H9 (cell line): ENCODE measurements at regions not wholly inside any gene's neighbourhood (a gene's known extent, or its start where the extent isn't known, plus 50 kb on each side); places are given as distances from the start of the nearest gene placed in this dataset.

ENCODE experiments used
- DNase-seq: peaks from one replicate; pipeline ENCODE4 v3.0.0-alpha.2; 2017
- H2AFZ ChIP-seq: one replicate; pipeline ENCODE4 v1.6.1; 2013; ENCODE audit warnings: mild to moderate bottlenecking, low read length, control low read depth, moderate library complexity
- H2AK5ac ChIP-seq: 2 replicates; pipeline ENCODE4 v1.6.1; 2013; ENCODE audit warnings: low read length, control low read depth, mixed read lengths; ENCODE audit not compliant: insufficient read length
- H2BK120ac ChIP-seq: one replicate; pipeline ENCODE4 v1.6.1; 2013; ENCODE audit warnings: low read depth, mild to moderate bottlenecking, low read length, control low read depth, inconsistent platforms; ENCODE audit not compliant: poor library complexity, severe bottlenecking
- H2BK12ac ChIP-seq: 2 replicates; pipeline ENCODE4 v1.6.1; 2013; ENCODE audit warnings: low read length, control low read depth, mixed read lengths, low read depth; ENCODE audit not compliant: insufficient read length
- H2BK15ac ChIP-seq: 2 replicates; pipeline ENCODE4 v1.6.1; 2013; ENCODE audit warnings: low read depth, low read length, control low read depth
- H2BK20ac ChIP-seq: one replicate; pipeline ENCODE4 v1.6.1; 2013; ENCODE audit warnings: low read depth, mild to moderate bottlenecking, low read length, control low read depth, inconsistent platforms; ENCODE audit not compliant: poor library complexity, severe bottlenecking
- H2BK5ac ChIP-seq: 2 replicates; pipeline ENCODE4 v1.6.1; 2013; ENCODE audit warnings: low read length, control low read depth, mixed read lengths; ENCODE audit not compliant: insufficient read length
- H3K14ac ChIP-seq: 2 replicates; pipeline ENCODE4 v1.6.1; 2013; ENCODE audit warnings: low read length, control low read depth; ENCODE audit not compliant: insufficient read depth
- H3K18ac ChIP-seq: 2 replicates; pipeline ENCODE4 v1.6.1; 2013; ENCODE audit warnings: low read depth, mild to moderate bottlenecking, mixed read lengths, low read length, control low read depth; ENCODE audit not compliant: insufficient read length
- H3K23ac ChIP-seq: 2 replicates; pipeline ENCODE4 v1.6.1; 2013; ENCODE audit warnings: low read length, control low read depth, mixed read lengths, low read depth; ENCODE audit not compliant: insufficient read length
- H3K23me2 ChIP-seq: 2 replicates; pipeline ENCODE4 v1.6.1; 2013; ENCODE audit warnings: low read depth, mild to moderate bottlenecking, mixed read lengths, low read length, control low read depth; ENCODE audit not compliant: insufficient read length, poor library complexity, severe bottlenecking
- H3K27ac ChIP-seq: 2 replicates; pipeline ENCODE4 v1.5.1; 2013; ENCODE audit warnings: low read length, control low read depth, mixed read lengths, low read depth; ENCODE audit not compliant: insufficient read length
- H3K27me3 ChIP-seq: 2 replicates; pipeline ENCODE4 v1.6.1; 2013; ENCODE audit warnings: low read length, control low read depth, inconsistent platforms; ENCODE audit not compliant: insufficient read depth
- H3K4ac ChIP-seq: 2 replicates; pipeline ENCODE4 v1.6.1; 2013; ENCODE audit warnings: low read depth, mild to moderate bottlenecking, control low read depth, inconsistent platforms, low read length, moderate library complexity
- H3K4me1 ChIP-seq: 2 replicates; pipeline ENCODE4 v1.6.1; 2013; ENCODE audit warnings: low read length, control low read depth, inconsistent platforms; ENCODE audit not compliant: insufficient read depth
- H3K4me2 ChIP-seq: 2 replicates; pipeline ENCODE4 v1.6.1; 2013; ENCODE audit warnings: low read length, control low read depth, mixed read lengths; ENCODE audit not compliant: insufficient read length, insufficient read depth
- H3K56ac ChIP-seq: 2 replicates; pipeline ENCODE4 v1.6.1; 2013; ENCODE audit warnings: low read depth, mild to moderate bottlenecking, mixed read lengths, low read length, control low read depth; ENCODE audit not compliant: insufficient read length
- H3K79me1 ChIP-seq: 2 replicates; pipeline ENCODE4 v1.6.1; 2013; ENCODE audit warnings: low read depth, mild to moderate bottlenecking, moderate library complexity, low read length, control low read depth, inconsistent platforms; ENCODE audit not compliant: insufficient read depth, poor library complexity, severe bottlenecking
- H3K79me2 ChIP-seq: 2 replicates; pipeline ENCODE4 v1.6.1; 2013; ENCODE audit warnings: low read length, control low read depth, inconsistent platforms; ENCODE audit not compliant: insufficient read depth
- H3K9ac ChIP-seq: 2 replicates; pipeline ENCODE4 v1.6.1; 2013; ENCODE audit warnings: low read length, control low read depth, mixed read lengths; ENCODE audit not compliant: insufficient read length; ENCODE audit errors: extremely low read depth
- H3K9me3 ChIP-seq: one replicate; pipeline ENCODE4 v1.6.1; 2013; ENCODE audit warnings: low read depth, low read length, inconsistent platforms; ENCODE audit not compliant: control insufficient read depth
- H3T11ph ChIP-seq: one replicate; pipeline ENCODE4 v1.6.1; 2013; ENCODE audit warnings: mild to moderate bottlenecking, low read length, control low read depth, inconsistent platforms
- H4K20me1 ChIP-seq: one replicate; pipeline ENCODE4 v1.6.1; 2013; ENCODE audit not compliant: control insufficient read depth, insufficient read length, insufficient read depth
- H4K5ac ChIP-seq: 2 replicates; pipeline ENCODE4 v1.6.1; 2013; ENCODE audit warnings: low read depth, mild to moderate bottlenecking, mixed read lengths, low read length, control low read depth; ENCODE audit not compliant: insufficient read length
- H4K8ac ChIP-seq: replicated peaks from 2 replicates; pipeline ENCODE4 v1.6.1; 2013; ENCODE audit warnings: low read length, control low read depth, mixed read lengths, low read depth; ENCODE audit not compliant: insufficient read length
- H4K91ac ChIP-seq: 2 replicates; pipeline ENCODE4 v1.6.1; 2013; ENCODE audit warnings: low read depth, mild to moderate bottlenecking, moderate library complexity, mixed read lengths, low read length, control low read depth; ENCODE audit not compliant: insufficient read length
- H3K27ac Mint-ChIP-seq, 3 experiments: 2 replicates in 2 of 3; 3 replicates in 1 of 3; pipeline ENCODE4 v1.8.0; 2020 to 2021; ENCODE audit warnings: mixed read lengths in 3 of 3, mild to moderate bottlenecking in 1 of 3, moderate library complexity in 1 of 3
- H3K27me3 Mint-ChIP-seq: 2 replicates; pipeline ENCODE4 v1.8.0; 2021; ENCODE audit warnings: low read depth, mild to moderate bottlenecking, moderate library complexity, mixed read lengths
- H3K36me3 Mint-ChIP-seq, 3 experiments: 2 replicates in 2 of 3; 3 replicates in 1 of 3; pipeline ENCODE4 v1.8.0; 2020 to 2021; ENCODE audit warnings: low read depth in 3 of 3, mixed read lengths in 3 of 3; ENCODE audit not compliant: insufficient read depth in 1 of 3
- H3K4me1 Mint-ChIP-seq, 2 experiments: 2 replicates each; pipeline ENCODE4 v1.8.0; 2020; ENCODE audit warnings: mixed read lengths in 2 of 2
- H3K4me3 Mint-ChIP-seq, 2 experiments: 2 replicates in 1 of 2; 3 replicates in 1 of 2; pipeline ENCODE4 v1.8.0; 2020 to 2021; ENCODE audit warnings: mild to moderate bottlenecking in 2 of 2, mixed read lengths in 2 of 2, moderate library complexity in 1 of 2
- H3K9me3 Mint-ChIP-seq, 2 experiments: 2 replicates in 1 of 2; 3 replicates in 1 of 2; pipeline ENCODE4 v1.8.0; 2020; ENCODE audit warnings: mild to moderate bottlenecking in 2 of 2, mixed read lengths in 2 of 2, moderate library complexity in 1 of 2
- WGBS: extraction: QIAGEN DNeasy Blood & Tissue Kit; methylation state at CpG from one replicate; pipeline ENCODE4 v1.1.7; 2013; ENCODE audit warnings: missing lambda C conversion rate, low lambda C conversion rate, mixed read lengths; ENCODE audit not compliant: insufficient read length; ENCODE audit errors: extremely low coverage; 5-methylcytosine and 5-hydroxymethylcytosine counted together
- TF ChIP-seq, protein P1 (sequence below): fragments of 200-600 bp; sonication (generic); conservative IDR thresholded peaks from 3 replicates; pipeline ENCODE4 v1.8.0; 2021; ENCODE audit warnings: antibody characterized with exemption, mild to moderate bottlenecking

DNA sequence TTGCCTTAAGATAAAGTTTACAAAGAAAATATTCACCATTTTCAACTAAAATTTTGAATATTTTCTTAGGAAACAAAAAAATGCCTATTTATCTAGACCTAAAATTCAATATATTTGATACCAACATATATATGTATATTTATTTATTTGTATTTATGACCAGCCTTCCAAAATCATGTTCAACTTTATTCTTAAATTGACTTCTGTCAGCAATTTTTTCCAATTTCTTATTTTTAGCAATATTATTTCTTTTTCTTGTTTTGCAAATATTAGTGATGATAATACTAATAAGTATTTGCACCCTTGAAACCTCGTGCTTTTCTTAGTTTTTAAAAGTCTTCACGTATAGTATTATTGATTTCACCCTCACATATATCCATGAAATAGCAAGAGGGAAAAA is 68.2 kb upstream of the PHLPP1 start:
- Histone ChIP-seq H3K18ac (no peak overlapping the region), H3K79me1 (no peaks in the 10 kb centered on the region), H2BK20ac (no peak overlapping the region), H3K56ac (no peak overlapping the region), H3K9ac (no peak overlapping the region), H4K8ac (no peak overlapping the region), H3T11ph (no peak overlapping the region), H3K4ac (no peak overlapping the region), H4K20me1 (no peaks in the 10 kb centered on the region), H2AFZ (no peak overlapping the region), H3K4me1 (no peaks in the 10 kb centered on the region), H3K4me2 (no peak overlapping the region), H3K27ac (no peak overlapping the region), H3K9me3 (no peaks in the 10 kb centered on the region), H2BK15ac (no peak overlapping the region), H4K5ac (no peak overlapping the region), H2BK12ac (no peak overlapping the region), H4K91ac (no peak overlapping the region), H3K79me2 (no peaks in the 10 kb centered on the region), H2BK120ac (no peak overlapping the region), H3K27me3 (no peaks in the 10 kb centered on the region), H2BK5ac (no peak overlapping the region), H2AK5ac (no peak overlapping the region), H3K14ac (no peak overlapping the region), H3K23me2 (no peaks in the 10 kb centered on the region), H3K23ac (no peak overlapping the region)
- Mint-ChIP-seq H3K9me3 (peaks cover 6 to 7% of the 10 kb centered on the region in 2 experiments; a peak in 4 of 5 replicates), H3K36me3 (peaks cover 0 to 12% (median 2%) of the 10 kb centered on the region in 3 experiments; a peak in 4 of 7 replicates), H3K4me1 (peaks cover 15 to 21% of the 10 kb centered on the region in 2 experiments), H3K27me3 (peaks cover 3% of the 10 kb centered on the region; the same call in 1 of the 2 replicates), H3K4me3 (no peak overlapping the region), H3K27ac (no peak overlapping the region)
- TF ChIP-seq, protein P1, sequence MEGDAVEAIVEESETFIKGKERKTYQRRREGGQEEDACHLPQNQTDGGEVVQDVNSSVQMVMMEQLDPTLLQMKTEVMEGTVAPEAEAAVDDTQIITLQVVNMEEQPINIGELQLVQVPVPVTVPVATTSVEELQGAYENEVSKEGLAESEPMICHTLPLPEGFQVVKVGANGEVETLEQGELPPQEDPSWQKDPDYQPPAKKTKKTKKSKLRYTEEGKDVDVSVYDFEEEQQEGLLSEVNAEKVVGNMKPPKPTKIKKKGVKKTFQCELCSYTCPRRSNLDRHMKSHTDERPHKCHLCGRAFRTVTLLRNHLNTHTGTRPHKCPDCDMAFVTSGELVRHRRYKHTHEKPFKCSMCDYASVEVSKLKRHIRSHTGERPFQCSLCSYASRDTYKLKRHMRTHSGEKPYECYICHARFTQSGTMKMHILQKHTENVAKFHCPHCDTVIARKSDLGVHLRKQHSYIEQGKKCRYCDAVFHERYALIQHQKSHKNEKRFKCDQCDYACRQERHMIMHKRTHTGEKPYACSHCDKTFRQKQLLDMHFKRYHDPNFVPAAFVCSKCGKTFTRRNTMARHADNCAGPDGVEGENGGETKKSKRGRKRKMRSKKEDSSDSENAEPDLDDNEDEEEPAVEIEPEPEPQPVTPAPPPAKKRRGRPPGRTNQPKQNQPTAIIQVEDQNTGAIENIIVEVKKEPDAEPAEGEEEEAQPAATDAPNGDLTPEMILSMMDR = no peak
- no peak for DNase-seq
- WGBS = no CpG with 5 or more reads among the region's 2 CpGs
